Neural cell (in vitro differentiated cells): ENCODE measurements at regions not wholly inside any gene's neighbourhood (a gene's known extent, or its start where the extent isn't known, plus 50 kb on each side); places are given as distances from the start of the nearest gene placed in this dataset.

Source experiments
- H2AFZ ChIP-seq: fragments of 200-600, 300-800 bp; sonication (generic), shearing (Covaris generic); 2 replicates; pipeline ENCODE4 v1.6.0; 2014; ENCODE audit warnings: low read depth, mild to moderate bottlenecking, antibody characterized with exemption, low read length, moderate library complexity
- H3F3A ChIP-seq: fragments of 200-600 bp; shearing (Covaris generic); 2 replicates; pipeline ENCODE4 v1.6.1; 2016; ENCODE audit warnings: mild to moderate bottlenecking, moderate library complexity, mixed read lengths, antibody characterized with exemption, low read length; ENCODE audit not compliant: insufficient read depth, poor library complexity, severe bottlenecking
- H3K27ac ChIP-seq: fragments of 200-600, 300-800 bp; sonication (generic), shearing (Covaris generic); 2 replicates; pipeline ENCODE4 v1.5.1; 2014; ENCODE audit warnings: mild to moderate bottlenecking, low read length, moderate library complexity
- H3K27me3 ChIP-seq: fragments of 300-800, 200-600 bp; sonication (generic), shearing (Covaris generic); 2 replicates; pipeline ENCODE4 v1.6.0; 2014; ENCODE audit warnings: mild to moderate bottlenecking, low read depth, low read length, moderate library complexity; ENCODE audit not compliant: insufficient read depth
- H3K36me3 ChIP-seq: fragments of 300-800, 200-600 bp; sonication (generic), shearing (Covaris generic); 2 replicates; pipeline ENCODE4 v1.5.1; 2014; ENCODE audit warnings: mild to moderate bottlenecking, antibody characterized with exemption, low read length, moderate library complexity; ENCODE audit not compliant: insufficient read depth
- H3K4me2 ChIP-seq: fragments of 300-800, 200-600 bp; sonication (generic), shearing (Covaris generic); 2 replicates; pipeline ENCODE4 v1.6.0; 2014; ENCODE audit warnings: mild to moderate bottlenecking, low read length
- H3K4me3 ChIP-seq: fragments of 300-800, 200-600 bp; sonication (generic), shearing (Covaris generic); 2 replicates; pipeline ENCODE4 v1.5.1; 2014; ENCODE audit warnings: mild to moderate bottlenecking, low read length, moderate library complexity
- H3K79me2 ChIP-seq: fragments of 200-600 bp; shearing (Covaris generic); replicated peaks from 2 replicates; pipeline ENCODE4 v1.6.0; 2014; ENCODE audit warnings: mild to moderate bottlenecking, low read length, moderate library complexity; ENCODE audit not compliant: insufficient read depth
- H3K9ac ChIP-seq: fragments of 300-800, 200-600 bp; sonication (generic), shearing (Covaris generic); 2 replicates; pipeline ENCODE4 v1.6.1; 2016; ENCODE audit warnings: mild to moderate bottlenecking, low read length, mixed read lengths
- H3K9me2 ChIP-seq: fragments of 200-600 bp; shearing (Covaris generic); 2 replicates; pipeline ENCODE4 v1.6.1; 2016; ENCODE audit warnings: mild to moderate bottlenecking, low read length, mixed read lengths; ENCODE audit not compliant: insufficient read depth
- H3K9me3 ChIP-seq: fragments of 200-600, 300-800 bp; sonication (generic), shearing (Covaris generic); 2 replicates; pipeline ENCODE4 v1.6.1; 2016; ENCODE audit warnings: mild to moderate bottlenecking, mixed run types, low read length, moderate library complexity, mixed read lengths
- H4K20me1 ChIP-seq: fragments of 200-600 bp; shearing (Covaris generic); 2 replicates; pipeline ENCODE4 v1.6.1; 2016; ENCODE audit warnings: mild to moderate bottlenecking, mixed run types; ENCODE audit not compliant: insufficient read depth
- CTCF ChIP-seq: fragments of 450-650 bp; IDR thresholded peaks from 2 replicates; pipeline ENCODE4 v1.5.1; 2014; ENCODE audit warnings: antibody characterized with exemption, mild to moderate bottlenecking, moderate library complexity; ENCODE audit not compliant: poor library complexity, severe bottlenecking
- EP300 ChIP-seq: fragments of 450-650 bp; conservative IDR thresholded peaks from 2 replicates; pipeline ENCODE4 v1.6.1; 2014; ENCODE audit warnings: antibody characterized with exemption, mild to moderate bottlenecking, moderate library complexity; ENCODE audit not compliant: poor library complexity, severe bottlenecking
- EZH2 ChIP-seq: fragments of 200-600, 300-800 bp; shearing (Covaris generic), sonication (generic); IDR thresholded peaks from 2 replicates; pipeline ENCODE4 v1.6.1; 2014; ENCODE audit warnings: antibody characterized with exemption, low read length, borderline replicate concordance, mild to moderate bottlenecking; ENCODE audit not compliant: insufficient read depth, poor library complexity, severe bottlenecking
- MXI1 ChIP-seq: fragments of 450-650 bp; conservative IDR thresholded peaks from 2 replicates; pipeline ENCODE4 v1.6.1; 2014; ENCODE audit warnings: antibody characterized with exemption, mild to moderate bottlenecking; ENCODE audit not compliant: poor library complexity, severe bottlenecking
- POLR2AphosphoS5 ChIP-seq: IDR thresholded peaks from 2 replicates; pipeline ENCODE4 v1.6.1; 2012
- RAD21 ChIP-seq: fragments of 450-650 bp; conservative IDR thresholded peaks from 2 replicates; pipeline ENCODE4 v1.6.1; 2014; ENCODE audit warnings: antibody characterized with exemption, mild to moderate bottlenecking, moderate library complexity
- REST ChIP-seq: IDR thresholded peaks from 2 replicates; pipeline ENCODE4 v1.6.1; 2012; ENCODE audit warnings: borderline replicate concordance
- SMC3 ChIP-seq: fragments of 450-650 bp; conservative IDR thresholded peaks from 2 replicates; pipeline ENCODE4 v1.6.1; 2014; ENCODE audit warnings: antibody characterized with exemption, mild to moderate bottlenecking, moderate library complexity; ENCODE audit not compliant: poor library complexity
- TAF1 ChIP-seq: IDR thresholded peaks from 2 replicates; pipeline ENCODE4 v1.6.1; 2012; ENCODE audit warnings: low read depth

DNA sequence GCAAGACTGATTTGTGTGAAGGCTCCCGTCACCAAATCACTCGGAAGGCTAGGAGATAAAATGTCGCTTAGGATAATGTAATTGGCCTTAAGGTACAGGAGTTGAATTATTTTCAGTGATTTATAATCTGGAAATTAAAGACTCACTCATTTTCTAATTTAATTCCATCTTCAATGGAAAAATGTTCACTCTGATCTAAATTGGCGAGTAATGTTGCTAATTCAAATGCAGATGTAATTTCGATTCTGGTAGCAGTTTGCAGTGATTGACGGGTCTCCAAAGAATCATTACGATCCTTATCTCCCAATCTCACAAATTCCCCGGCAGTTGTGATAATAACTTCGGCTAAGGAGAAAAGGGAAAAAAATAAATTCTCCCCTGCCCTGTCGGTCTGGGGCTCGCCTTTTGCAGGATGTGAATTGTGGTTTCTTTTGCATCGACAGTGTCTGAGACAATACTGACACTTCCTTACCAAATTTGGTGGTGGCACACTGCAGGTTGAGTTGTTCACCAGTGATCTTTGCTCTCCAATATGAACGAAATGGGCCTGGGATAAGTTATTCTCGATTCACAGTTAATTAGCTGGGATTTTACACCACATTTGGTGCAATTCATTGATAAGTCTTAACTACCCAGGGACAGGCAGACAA, 215.1 kb upstream of the GPR26 start:
- Histone ChIP-seq H3K9ac (no peak overlapping the region), H3K36me3 (no peaks in the 10 kb centered on the region), H3K4me3 (no peak overlapping the region), H3K4me2 (no peak overlapping the region), H2AFZ (no peak overlapping the region), H3K27ac (no peak overlapping the region), H3K79me2 (no peaks in the 10 kb centered on the region), H3K27me3 (no peaks in the 10 kb centered on the region), H3K9me3 (no peaks in the 10 kb centered on the region), H3F3A (no peaks in the 10 kb centered on the region), H3K9me2 (no peaks in the 10 kb centered on the region), H4K20me1 (no peaks in the 10 kb centered on the region)
- TF ChIP-seq EZH2 (no peak), SMC3 (no peak), MXI1 (no peak), TAF1 (no peak), EP300 (no peak), POLR2AphosphoS5 (no peak), RAD21 (no peak), REST (no peak), CTCF (no peak)

- H3K4me2 ChIP-seq = no peak overlapping the region
- no peak overlapping the region for H3K4me3 ChIP-seq
- no peak overlapping the region for H2AFZ ChIP-seq
- TF ChIP-seq CTCF = no peak
- no peak for TF ChIP-seq POLR2AphosphoS5
- no peak overlapping the region for H3K27ac ChIP-seq
- no peaks in the 10 kb centered on the region for H3K9me2 ChIP-seq
- H3F3A ChIP-seq = no peaks in the 10 kb centered on the region
- H3K27me3 ChIP-seq = no peaks in the 10 kb centered on the region
- H3K9ac ChIP-seq = no peak overlapping the region
- no peaks in the 10 kb centered on the region for H4K20me1 ChIP-seq
- no peaks in the 10 kb centered on the region for H3K36me3 ChIP-seq
- H3K79me2 ChIP-seq = no peaks in the 10 kb centered on the region
- no peaks in the 10 kb centered on the region for H3K9me3 ChIP-seq
Measured at GRCh38 chr10:123451618-123452245, 214.4 kb upstream of the GPR26 start.
